ENCODE measurements at regions not wholly inside any gene's neighbourhood (a gene's known extent, or its start where the extent isn't known, plus 50 kb on each side); places are given as distances from the start of the nearest gene placed in this dataset.
"Not testable (repeated sequence)": the region's sequence is repeated elsewhere in the genome, so short reads cannot be mapped to it uniquely, and the experiment has no call there.

DNA sequence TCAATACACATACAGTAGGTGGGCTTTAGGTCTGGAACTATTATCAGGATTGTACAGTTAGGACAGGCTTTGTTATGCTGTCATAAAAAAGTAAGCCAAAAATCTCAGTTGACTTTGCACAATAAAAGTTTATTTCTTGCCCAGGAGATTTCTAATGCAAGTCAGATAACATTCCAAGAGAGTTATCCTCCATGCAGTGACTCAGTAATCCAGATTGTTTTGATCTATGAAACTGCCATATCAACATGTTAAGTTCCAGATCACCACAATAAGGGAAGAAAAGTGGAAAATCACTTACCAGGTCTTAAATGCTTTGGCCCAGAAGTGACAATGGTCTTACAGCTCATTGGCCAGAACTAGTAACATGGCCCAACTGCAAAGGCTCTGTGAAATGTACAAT lies 636.2 kb upstream of the KLF12 start:
- no peak for DNase-seq

GRCh38 chr13:74769333-74769732 lies 635.1 kb upstream of the KLF12 start:
- DNase-seq = no peak

GRCh38 chr13:74768521-74769085 lies 634.4 kb upstream of the KLF12 start:
- no peak for DNase-seq

DNA sequence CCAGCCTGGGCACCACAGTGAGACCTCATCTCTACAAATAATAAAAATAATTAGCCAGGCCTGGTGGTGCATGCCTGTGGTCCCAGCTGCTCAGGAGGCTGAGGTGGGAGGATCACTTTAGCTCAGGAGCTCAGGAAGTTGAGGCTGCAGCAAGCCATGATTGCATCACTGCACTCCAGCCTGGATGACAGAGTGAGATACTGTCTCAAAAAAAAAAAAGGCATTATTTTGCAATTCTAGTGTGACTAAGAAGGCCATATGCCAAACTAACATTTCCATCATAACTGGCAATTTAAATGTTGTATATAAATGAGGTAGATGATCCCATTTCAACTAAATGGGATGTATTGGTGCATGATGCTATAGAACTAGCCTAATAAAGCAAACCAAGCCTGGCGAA lies 632.8 kb upstream of the KLF12 start:
- DNase-seq = no peak

DNA sequence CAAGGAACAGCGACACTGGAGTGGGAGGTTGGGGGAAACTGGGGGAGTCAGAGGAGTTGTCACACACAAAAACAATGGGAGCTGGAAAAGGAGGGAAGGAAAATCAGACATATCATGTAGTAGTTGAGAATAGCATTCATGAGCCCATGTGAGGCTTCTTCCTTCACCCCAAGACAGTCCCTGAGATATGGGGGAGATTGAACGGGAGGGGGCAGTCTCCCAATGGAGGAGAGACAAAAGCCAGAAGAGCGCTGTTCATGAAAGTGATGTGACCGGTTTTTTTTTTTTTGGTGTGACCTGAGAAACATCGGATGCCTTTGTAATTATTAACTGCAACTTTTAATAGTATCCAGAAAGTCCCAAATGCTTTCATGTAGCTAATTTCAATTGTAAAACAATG lies 631.8 kb upstream of the KLF12 start:
- no peak for DNase-seq

DNA sequence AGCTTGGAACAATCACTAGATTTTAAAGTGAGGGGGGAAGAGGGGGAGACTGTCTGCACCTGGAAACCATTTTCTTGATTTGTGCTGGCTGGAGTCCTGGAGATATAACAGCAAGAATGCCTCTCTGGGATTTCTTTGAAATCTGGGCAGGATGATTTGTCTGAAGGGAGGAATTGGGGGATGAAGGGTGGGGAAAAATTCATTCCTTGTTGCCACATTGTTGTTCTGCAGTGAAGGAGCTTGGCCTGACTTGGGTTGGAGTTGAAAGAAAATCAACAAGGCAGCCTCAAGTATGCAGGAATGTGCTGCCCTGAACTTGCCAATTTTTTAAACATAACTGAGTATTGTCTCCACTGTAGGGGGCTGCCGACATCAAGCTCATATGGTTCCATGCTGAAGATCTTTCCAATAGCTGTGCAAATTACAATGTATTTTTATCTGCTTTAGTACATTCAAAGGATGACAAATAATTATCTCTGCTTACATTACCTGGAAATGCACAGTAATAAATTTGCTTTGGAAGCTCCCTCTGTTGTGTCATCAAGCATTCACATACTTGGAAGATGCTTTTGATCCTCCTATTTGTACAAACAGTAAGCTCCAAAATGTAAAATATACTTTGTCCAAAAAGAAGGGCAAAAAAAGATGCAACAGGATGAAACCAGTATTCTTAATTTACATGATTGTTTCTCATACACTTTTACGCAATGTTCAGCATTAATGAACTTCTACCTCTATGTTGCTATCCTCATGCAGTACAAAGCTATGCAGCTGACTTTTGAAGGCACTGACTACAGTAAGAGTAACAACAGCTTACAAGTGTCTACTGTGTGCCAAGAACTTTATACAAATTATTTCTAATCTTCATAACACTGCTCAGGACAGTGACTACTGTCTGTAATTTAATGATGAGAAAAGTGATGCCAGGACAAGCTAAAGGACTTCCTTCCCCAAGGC lies 627.9 kb upstream of the KLF12 start:
- DNase-seq = no peak

GRCh38 chr13:74758188-74758587 lies 624.0 kb upstream of the KLF12 start:
- no peak for DNase-seq

GRCh38 chr13:74755065-74755464 lies 620.9 kb upstream of the KLF12 start:
- no peak for DNase-seq

- DNase-seq = no peak
These were observed 617.5 kb upstream of the KLF12 start for GRCh38 chr13:74751739-74752138.

DNA sequence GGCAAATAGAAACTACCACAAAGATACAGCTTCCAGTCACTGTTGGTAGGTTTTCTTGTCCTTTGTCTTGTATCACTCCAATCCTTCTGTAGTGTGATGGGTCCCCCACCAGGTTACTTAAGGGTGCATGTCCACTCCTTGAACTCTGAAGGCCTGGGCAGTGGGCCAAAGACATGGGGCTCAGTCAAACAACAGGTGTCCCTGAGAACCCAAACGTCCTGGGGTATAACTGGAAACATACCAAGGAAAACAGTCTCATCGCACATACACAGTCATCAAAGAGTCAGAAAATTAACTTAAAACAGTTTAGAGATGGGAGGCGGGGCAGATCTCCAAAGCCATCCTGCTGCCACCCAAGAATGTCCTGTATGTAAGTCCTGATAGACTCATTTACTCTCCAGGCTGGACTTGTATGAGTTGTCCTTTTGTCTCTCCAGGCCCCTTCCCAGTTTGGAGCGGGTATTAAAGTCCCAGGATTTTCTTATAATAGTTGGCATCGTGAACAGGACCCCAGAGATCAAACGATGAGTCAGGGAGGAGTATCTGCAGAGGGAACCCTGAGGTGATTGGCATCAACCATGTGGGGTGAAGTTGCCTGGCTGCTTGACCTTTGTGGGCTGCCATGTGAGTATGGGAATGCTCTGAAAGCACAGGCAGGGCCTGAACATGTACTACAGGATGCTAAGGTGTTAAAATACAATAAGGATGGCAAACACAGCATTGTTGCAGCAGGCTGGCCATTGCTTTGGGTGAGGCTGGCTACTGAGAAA lies 613.2 kb upstream of the KLF12 start:
- DNase-seq = no peak

GRCh38 chr13:74743992-74744391 lies 609.8 kb upstream of the KLF12 start:
- no peak for DNase-seq

DNA sequence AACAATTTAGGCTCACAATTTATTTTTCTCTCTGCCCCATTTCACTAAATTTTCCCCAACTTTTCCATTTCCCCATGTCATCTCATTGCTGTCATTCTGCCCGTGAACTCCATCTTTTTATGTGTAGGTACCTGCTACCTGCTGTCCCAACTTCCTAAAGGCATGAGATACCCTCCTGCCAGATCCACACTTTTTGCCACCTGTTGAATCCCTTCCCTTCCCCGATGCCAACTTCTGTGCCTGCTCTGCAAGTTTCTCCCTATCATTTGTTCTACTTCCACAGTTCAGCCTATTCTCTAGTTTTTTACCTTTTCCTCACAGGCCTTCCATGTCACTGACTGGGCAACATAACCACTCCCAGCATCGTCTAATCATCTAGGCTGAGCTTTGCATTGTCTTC lies 607.5 kb upstream of the KLF12 start:
- DNase-seq = no peak

DNA sequence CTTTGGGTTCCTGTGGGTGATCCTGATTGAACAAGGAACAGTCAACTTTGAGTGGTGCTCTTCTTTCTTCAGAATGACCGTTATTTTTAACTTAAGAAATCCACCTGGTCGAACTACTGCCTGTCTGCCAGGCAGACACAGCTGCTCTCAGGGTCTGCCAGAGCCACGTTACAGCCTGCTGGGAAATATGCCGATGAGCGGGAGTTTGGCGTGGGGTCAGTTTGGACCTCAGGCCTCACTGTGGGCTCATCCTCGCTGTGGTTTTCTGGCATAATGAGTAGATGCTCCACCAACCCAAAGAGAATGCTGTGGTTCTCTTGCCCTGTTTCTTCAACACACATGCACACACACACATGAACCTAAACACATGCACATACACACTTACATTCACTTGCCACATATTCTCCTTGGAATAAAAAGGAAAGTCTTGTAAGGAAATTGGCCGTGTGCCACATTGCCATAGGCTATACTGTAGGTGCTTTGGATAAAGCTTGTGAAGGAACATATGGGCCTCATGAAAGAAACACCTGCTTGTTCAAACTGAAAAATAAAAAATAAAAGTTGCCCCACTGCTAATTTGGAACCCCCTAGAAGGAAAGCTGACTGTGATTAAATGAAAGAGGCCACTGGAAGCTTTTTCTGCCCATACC lies 598.7 kb upstream of the KLF12 start:
- DNase-seq = no peak

DNA sequence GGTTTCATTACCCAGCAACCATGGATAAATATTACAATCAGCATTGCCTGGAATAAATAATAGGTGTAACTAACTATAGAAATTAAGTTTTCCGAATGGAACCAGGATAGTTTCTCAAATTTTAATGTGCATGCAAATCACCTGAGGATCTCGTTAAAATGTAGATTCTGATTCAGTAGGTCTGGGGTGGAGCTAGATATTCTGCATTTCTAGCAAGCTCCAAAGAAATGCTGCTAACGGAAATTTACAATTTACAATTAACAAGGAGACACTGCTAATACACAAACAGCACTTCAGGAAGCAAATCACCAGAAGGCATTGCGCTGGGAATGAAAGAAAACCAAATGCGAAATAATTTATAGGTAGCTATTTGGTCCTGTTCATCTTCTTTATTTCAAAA lies 597.5 kb upstream of the KLF12 start:
- DNase-seq = no peak

GRCh38 chr13:74730556-74731331 lies 596.5 kb upstream of the KLF12 start:
- no peak for DNase-seq

GRCh38 chr13:74726206-74726605 lies 592.0 kb upstream of the KLF12 start:
- DNase-seq = no peak

- DNase-seq = not testable (repeated sequence)
These were observed 584.1 kb upstream of the KLF12 start for GRCh38 chr13:74718232-74718842.

- DNase-seq = no peak
These were observed 581.5 kb upstream of the KLF12 start for GRCh38 chr13:74715718-74716117.

DNA sequence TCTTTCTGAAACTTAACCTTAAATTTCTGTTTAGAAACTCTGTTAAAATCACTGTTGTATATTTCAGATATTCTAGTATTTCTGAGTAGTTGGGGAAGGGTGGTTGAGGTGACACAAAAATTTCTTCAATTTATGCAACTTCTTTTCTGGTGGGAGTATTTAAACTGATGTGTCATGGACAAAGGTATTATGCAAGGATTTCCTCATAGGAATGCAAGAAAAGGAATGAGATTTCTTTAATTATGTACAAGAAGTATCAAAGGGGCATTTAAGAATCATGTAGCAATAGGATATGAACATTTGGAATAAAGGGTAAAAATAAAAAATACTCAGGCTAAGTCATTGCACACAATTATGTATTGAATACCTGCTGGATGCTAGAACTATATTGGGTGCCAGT lies 575.8 kb upstream of the KLF12 start:
- no peak for DNase-seq

GRCh38 chr13:74709226-74709625 lies 575.0 kb upstream of the KLF12 start:
- no peak for DNase-seq

DNA sequence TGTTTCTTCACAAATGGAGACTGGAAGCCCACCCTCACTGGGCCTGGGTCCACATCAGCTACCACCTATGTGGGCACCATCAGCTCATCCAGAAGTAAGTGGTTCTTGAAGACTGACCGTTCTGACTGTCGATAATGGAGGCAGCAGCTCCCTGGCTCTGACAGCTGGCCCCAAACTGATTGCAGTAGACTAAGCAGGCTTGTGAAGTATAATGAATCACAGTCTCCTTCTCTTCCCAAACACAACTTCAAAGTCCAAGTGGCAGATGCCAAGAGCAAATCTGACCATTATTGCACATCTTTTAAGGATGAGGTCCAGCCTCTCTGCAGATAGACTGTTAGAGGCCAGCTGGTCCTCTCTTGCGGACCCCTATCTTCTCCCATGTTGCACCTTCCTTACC lies 574.4 kb upstream of the KLF12 start:
- no peak for DNase-seq

DNA sequence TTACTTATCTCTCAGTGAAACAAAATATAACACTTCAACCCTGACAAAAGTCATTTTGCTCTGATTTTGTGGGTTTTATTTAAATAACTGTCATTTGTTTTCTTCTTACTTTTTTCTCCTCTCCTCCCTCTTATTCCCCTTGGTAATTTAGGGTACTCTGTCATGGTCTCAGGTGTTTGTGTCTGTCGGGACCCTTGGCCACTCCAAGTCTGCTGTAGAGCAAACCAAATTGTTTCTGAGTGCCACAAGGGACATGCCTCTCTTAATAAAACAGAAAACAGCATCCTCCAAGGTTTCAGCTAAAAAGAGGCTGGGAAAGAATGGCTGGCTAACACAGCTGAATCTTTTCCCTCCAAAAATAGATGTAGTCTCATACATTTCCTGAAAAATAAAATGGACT lies 573.1 kb upstream of the KLF12 start:
- DNase-seq = no peak
